Testis (tissue), 2 donors: ENCODE measurements at regions not wholly inside any gene's neighbourhood (a gene's known extent, or its start where the extent isn't known, plus 50 kb on each side); places are given as distances from the start of the nearest gene placed in this dataset.

ENCODE experiments used
- DNase-seq: peaks from one replicate; pipeline ENCODE4 v3.0.0-alpha.2; 2019
- H3K27ac ChIP-seq, 2 donors: fragments of 200-600 bp; sonication (generic); one replicate each; pipeline ENCODE4 v1.5.1; 2019
- H3K27me3 ChIP-seq: fragments of 200-600 bp; sonication (generic); one replicate; pipeline ENCODE4 v1.5.1; 2019
- H3K36me3 ChIP-seq: fragments of 200-600 bp; sonication (generic); one replicate; pipeline ENCODE4 v1.5.1; 2017; ENCODE audit warnings: low read depth; ENCODE audit errors: missing control alignments
- H3K4me1 ChIP-seq: fragments of 200-600 bp; sonication (generic); one replicate; pipeline ENCODE4 v1.5.1; 2019
- H3K4me3 ChIP-seq, 2 donors: fragments of 200-600 bp; sonication (generic); one replicate each; pipeline ENCODE4 v1.5.1; 2017 to 2019
- H3K9me3 ChIP-seq: fragments of 200-600 bp; sonication (generic); one replicate; pipeline ENCODE4 v1.5.1; 2017
- POLR2A ChIP-seq: fragments of 450-650 bp; IDR thresholded peaks from one replicate; pipeline ENCODE4 v1.6.1; 2017; ENCODE audit warnings: antibody characterized with exemption, mild to moderate bottlenecking, moderate library complexity
- WGBS, 2 donors: methylation state at CpG; one replicate each; pipeline ENCODE4 v1.1.5; 2018; 5-methylcytosine and 5-hydroxymethylcytosine counted together
- intact Hi-C: fragments of 100-400 bp; cut with DNase I; formaldehyde crosslinking; loops from one replicate; pipeline ENCODE4 v1.15.1; 2023; ENCODE audit warnings: low total_unique reads
- TF ChIP-seq, protein P1 (sequence below), 3 experiments: fragments of 450-650 bp in 2 of 3; fragments of 200-600 bp in 1 of 3; sonication (generic) in 1 of 3; IDR thresholded peaks; one replicate each; pipeline ENCODE4 v1.5.1; 2016 to 2019; ENCODE audit warnings: antibody characterized with exemption in 3 of 3, mild to moderate bottlenecking in 2 of 3, moderate library complexity in 1 of 3

DNA sequence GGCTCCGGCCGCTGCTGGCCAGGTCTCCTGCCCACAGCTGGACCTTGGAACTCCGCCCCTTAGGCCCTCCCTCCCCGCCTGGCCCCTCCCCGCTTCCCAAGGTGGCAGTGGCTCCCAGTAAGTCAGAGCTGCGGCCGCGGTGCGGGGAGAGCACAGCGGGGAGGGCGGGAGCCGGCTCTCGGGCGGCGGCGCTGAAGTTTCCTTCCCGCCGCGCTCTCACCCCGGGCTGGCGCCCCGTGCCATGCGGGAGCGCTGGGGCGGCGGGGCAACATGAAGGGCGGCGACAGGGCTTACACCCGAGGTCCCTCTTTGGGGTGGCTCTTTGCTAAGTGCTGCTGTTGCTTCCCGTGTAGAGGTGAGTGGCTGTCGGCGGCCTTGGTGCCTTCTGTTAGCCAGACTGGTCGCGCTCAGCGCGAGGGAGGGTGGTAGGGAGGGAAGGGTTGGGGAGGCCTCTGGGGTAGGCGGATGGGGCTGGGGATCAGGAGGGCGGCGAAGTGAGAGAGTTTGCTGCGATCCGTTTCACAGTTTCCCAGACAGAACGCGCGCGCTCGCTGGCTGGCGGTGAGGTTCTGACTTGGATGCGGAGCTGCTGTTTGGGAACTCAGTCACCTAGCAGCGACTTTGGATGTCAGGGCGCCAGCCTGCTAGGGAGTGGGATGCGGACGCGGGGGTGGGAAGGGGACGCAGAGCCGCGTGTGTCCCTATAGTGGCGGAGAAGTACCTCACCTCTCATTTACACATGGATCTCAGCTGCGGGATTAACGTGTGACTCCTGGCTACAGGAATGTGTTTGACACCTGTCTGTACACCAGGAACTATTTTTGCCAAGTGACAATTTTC is 145.5 kb upstream of the UMPS start:
- intact Hi-C loops = no loop called here
- Histone ChIP-seq H3K4me3 (peak overlapping the region; percentile 19 to 43), H3K36me3 (no peaks in the 10 kb centered on the region), H3K9me3 (no peaks in the 10 kb centered on the region), H3K27me3 (no peaks in the 10 kb centered on the region), H3K4me1 (peaks cover 8% of the 10 kb centered on the region), H3K27ac (no peak overlapping the region)
- peak; percentile 74 for DNase-seq
- WGBS, 2 donors = 8 to 9% methylated on average over 23 to 59 of the region's 59 CpGs
- TF ChIP-seq POLR2A = no peak
- TF ChIP-seq, protein P1, sequence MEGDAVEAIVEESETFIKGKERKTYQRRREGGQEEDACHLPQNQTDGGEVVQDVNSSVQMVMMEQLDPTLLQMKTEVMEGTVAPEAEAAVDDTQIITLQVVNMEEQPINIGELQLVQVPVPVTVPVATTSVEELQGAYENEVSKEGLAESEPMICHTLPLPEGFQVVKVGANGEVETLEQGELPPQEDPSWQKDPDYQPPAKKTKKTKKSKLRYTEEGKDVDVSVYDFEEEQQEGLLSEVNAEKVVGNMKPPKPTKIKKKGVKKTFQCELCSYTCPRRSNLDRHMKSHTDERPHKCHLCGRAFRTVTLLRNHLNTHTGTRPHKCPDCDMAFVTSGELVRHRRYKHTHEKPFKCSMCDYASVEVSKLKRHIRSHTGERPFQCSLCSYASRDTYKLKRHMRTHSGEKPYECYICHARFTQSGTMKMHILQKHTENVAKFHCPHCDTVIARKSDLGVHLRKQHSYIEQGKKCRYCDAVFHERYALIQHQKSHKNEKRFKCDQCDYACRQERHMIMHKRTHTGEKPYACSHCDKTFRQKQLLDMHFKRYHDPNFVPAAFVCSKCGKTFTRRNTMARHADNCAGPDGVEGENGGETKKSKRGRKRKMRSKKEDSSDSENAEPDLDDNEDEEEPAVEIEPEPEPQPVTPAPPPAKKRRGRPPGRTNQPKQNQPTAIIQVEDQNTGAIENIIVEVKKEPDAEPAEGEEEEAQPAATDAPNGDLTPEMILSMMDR (IDR thresholded peaks at IDR 0.05) = no peak

DNA sequence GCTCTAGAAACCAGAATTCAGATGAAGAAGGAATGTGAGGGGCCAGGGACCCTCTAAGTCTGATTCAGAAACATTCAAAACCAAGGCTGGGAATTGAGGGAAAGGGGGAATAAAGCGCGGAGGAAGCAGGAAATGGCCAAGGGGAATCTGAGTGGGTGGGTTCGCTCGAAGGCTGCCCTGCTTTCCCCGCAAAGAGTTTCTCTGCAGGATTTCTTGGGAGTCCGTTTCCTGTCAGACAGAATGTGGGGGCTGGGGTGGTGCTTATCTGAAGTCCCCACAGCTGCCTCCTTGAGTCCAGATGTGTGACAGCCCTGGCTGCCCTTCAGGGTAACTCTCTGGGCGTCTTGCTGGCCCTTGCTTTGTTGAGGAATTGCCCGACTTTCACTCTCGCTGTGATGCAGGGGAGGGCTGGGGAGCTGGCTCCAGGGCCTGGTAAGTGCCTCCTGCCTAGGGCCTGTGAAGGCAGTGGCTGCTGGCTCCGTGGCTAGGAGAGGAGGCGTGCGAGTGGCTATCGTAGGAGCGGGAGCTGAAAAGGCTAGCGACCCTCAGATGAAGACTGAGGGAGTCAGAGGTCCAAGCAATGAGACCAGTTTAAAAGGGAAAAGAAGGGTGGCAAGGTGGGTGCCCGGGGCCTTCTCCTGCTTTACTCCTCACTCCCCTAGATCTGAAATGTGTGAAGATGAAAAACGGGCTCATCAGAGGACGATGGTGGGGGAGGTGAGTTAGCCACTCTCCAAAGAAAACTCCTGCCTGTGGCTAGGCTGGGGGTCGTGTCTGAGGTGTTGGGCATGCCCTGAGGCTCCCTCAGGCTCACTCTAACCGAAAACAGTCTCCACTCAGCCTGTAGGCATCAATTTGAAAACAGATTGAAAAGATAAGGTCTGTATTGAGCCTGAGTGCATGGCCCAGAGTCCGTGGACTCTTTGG is 143.9 kb upstream of the UMPS start:
- WGBS, 2 donors = 55 to 67% methylated on average over 18 to 21 of the region's 21 CpGs
- intact Hi-C loops = no loop called here
- DNase-seq = no peak
- no peaks in the 10 kb centered on the region for H3K9me3 ChIP-seq
- H3K4me1 ChIP-seq = peaks cover 8% of the 10 kb centered on the region
- no peaks in the 10 kb centered on the region for H3K36me3 ChIP-seq
- H3K27ac ChIP-seq = no peak overlapping the region
- H3K4me3 ChIP-seq = no peak overlapping the region
- TF ChIP-seq, protein P1 (IDR thresholded peaks at IDR 0.05) = no peak
- TF ChIP-seq POLR2A = no peak
- no peaks in the 10 kb centered on the region for H3K27me3 ChIP-seq

DNA sequence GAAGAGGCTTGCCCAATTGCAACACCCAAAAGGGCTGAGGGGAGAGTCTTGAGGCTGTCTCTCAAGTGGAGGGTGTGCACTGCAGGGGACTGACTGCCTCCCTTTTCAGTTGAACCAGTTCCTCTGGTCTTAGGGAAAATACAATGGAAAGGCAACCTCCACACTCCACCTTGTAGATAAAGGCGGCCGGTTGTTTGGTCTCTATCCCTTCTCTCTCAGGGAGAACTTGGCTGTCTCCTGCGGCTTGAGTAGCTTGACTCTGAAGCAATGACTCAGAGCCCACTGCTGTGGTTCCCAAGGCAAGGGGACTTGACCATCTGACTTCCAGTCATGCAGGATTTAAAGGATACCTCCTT is 143.2 kb upstream of the UMPS start:
- Histone ChIP-seq H3K27me3 (no peaks in the 10 kb centered on the region), H3K4me1 (peaks cover 8% of the 10 kb centered on the region), H3K4me3 (no peak overlapping the region), H3K27ac (no peak overlapping the region), H3K36me3 (no peaks in the 10 kb centered on the region), H3K9me3 (no peaks in the 10 kb centered on the region)
- intact Hi-C loops = no loop called here
- TF ChIP-seq, protein P1 (IDR thresholded peaks at IDR 0.05) = no peak
- TF ChIP-seq POLR2A = no peak
- no peak for DNase-seq
- WGBS, 2 donors = 74 to 85% methylated on average over 3 of the region's 3 CpGs

DNA sequence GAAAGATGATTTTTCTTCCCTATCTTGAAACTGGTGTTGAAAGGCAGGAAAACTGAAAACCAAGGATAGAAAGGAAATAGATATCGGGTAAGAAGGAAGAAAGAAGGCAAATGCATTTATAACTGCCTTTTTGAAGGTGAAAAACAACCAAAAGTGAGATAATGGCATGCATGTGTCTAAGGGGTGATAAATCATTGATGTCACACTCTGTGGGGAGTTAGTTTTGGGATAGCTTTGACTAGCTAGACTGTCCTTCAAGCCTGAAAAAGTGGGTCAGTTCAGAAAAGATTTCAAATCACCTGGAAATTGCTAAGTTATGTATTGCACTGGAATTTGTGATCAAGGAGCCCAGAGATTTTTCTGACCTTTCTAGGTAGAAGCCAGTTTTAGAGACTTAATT is 142.2 kb upstream of the UMPS start:
- no peaks in the 10 kb centered on the region for H3K9me3 ChIP-seq
- H3K4me1 ChIP-seq = peaks cover 8% of the 10 kb centered on the region
- no peaks in the 10 kb centered on the region for H3K27me3 ChIP-seq
- TF ChIP-seq POLR2A = no peak
- TF ChIP-seq, protein P1 (IDR thresholded peaks at IDR 0.05) = no peak
- intact Hi-C loops = no loop called here
- WGBS, 2 donors = 76 to 88% methylated on average over 1 of the region's 1 CpG
- H3K36me3 ChIP-seq = no peaks in the 10 kb centered on the region
- no peak for DNase-seq
- no peak overlapping the region for H3K27ac ChIP-seq
- no peak overlapping the region for H3K4me3 ChIP-seq
